Central memory CD8-positive, alpha-beta T cell (primary cell): ENCODE measurements at regions not wholly inside any gene's neighbourhood (a gene's known extent, or its start where the extent isn't known, plus 50 kb on each side); places are given as distances from the start of the nearest gene placed in this dataset.

Source experiments
- ATAC-seq: fragments of 150-1000 bp; cut with Tn5 transposase; replicated peaks from 2 replicates; pipeline ENCODE4 v1.10.0; 2022; ENCODE audit warnings: mild to moderate bottlenecking, moderate FRiP score, moderate number of reproducible peaks; ENCODE audit not compliant: poor library complexity, severe bottlenecking; ENCODE audit errors: extremely low read depth
- DNase-seq, 2 donors: peaks; one replicate each; pipeline ENCODE4 v3.0.0; 2021; ENCODE audit warnings: low spot score in 2 of 2
- H3K27ac Mint-ChIP-seq: one replicate; pipeline ENCODE4 v1.8.0; 2022; ENCODE audit warnings: low read depth, mild to moderate bottlenecking, moderate library complexity, mixed read lengths
- H3K27me3 Mint-ChIP-seq: one replicate; pipeline ENCODE4 v1.8.0; 2022; ENCODE audit warnings: mixed read lengths
- H3K36me3 Mint-ChIP-seq: one replicate; pipeline ENCODE4 v1.8.0; 2022; ENCODE audit warnings: mild to moderate bottlenecking, moderate library complexity, mixed read lengths; ENCODE audit not compliant: insufficient read depth
- H3K4me1 Mint-ChIP-seq: one replicate; pipeline ENCODE4 v1.8.0; 2022; ENCODE audit warnings: mixed read lengths
- H3K4me3 Mint-ChIP-seq: one replicate; pipeline ENCODE4 v1.8.0; 2022; ENCODE audit warnings: mild to moderate bottlenecking, moderate library complexity, mixed read lengths
- H3K9me3 Mint-ChIP-seq: one replicate; pipeline ENCODE4 v1.8.0; 2022; ENCODE audit warnings: mixed read lengths

- no peak overlapping the region for H3K4me3 Mint-ChIP-seq
- DNase-seq (no peak), ATAC-seq (no peak)
- H3K27ac Mint-ChIP-seq = no peak overlapping the region
- peaks cover 4% of the 10 kb centered on the region for H3K27me3 Mint-ChIP-seq
- peaks cover under 1% of the 10 kb centered on the region for H3K9me3 Mint-ChIP-seq
- peaks cover 1% of the 10 kb centered on the region for H3K36me3 Mint-ChIP-seq
- H3K4me1 Mint-ChIP-seq = no peaks in the 10 kb centered on the region
Measured at GRCh38 chr4:141416677-141417363, 196.1 kb downstream of the ZNF330 start.

GRCh38 chr4:141417387-141417786 is 196.7 kb downstream of the ZNF330 start:
- H3K4me1 Mint-ChIP-seq = no peaks in the 10 kb centered on the region
- peaks cover 1% of the 10 kb centered on the region for H3K36me3 Mint-ChIP-seq
- H3K27ac Mint-ChIP-seq = no peak overlapping the region
- no peak for ATAC-seq
- DNase-seq = no peak
- H3K9me3 Mint-ChIP-seq = peaks cover 6% of the 10 kb centered on the region
- H3K27me3 Mint-ChIP-seq = peaks cover 10% of the 10 kb centered on the region
- H3K4me3 Mint-ChIP-seq = no peak overlapping the region

GRCh38 chr4:141425124-141425523 is 204.4 kb downstream of the ZNF330 start:
- ATAC-seq = no peak
- no peak overlapping the region for H3K4me3 Mint-ChIP-seq
- DNase-seq = no peak

GRCh38 chr4:141427726-141428296 is 207.1 kb downstream of the ZNF330 start:
- Mint-ChIP-seq H3K9me3 (no peaks in the 10 kb centered on the region), H3K4me3 (no peak overlapping the region), H3K4me1 (no peaks in the 10 kb centered on the region), H3K27me3 (peaks cover 12% of the 10 kb centered on the region), H3K27ac (no peak overlapping the region), H3K36me3 (no peaks in the 10 kb centered on the region)
- DNase-seq = no peak
- ATAC-seq = no peak

More at GRCh38 chr4:141425124-141425523, 204.4 kb downstream of the ZNF330 start:
- no peak overlapping the region for H3K27ac Mint-ChIP-seq
- peaks cover 9% of the 10 kb centered on the region for H3K9me3 Mint-ChIP-seq
- H3K36me3 Mint-ChIP-seq = no peaks in the 10 kb centered on the region
- peaks cover 25% of the 10 kb centered on the region for H3K27me3 Mint-ChIP-seq
- no peaks in the 10 kb centered on the region for H3K4me1 Mint-ChIP-seq

GRCh38 chr4:141429933-141430332 is 206.4 kb upstream of the IL15 start:
- ATAC-seq = no peak
- Mint-ChIP-seq H3K27me3 (peaks cover 11% of the 10 kb centered on the region), H3K4me1 (no peaks in the 10 kb centered on the region), H3K9me3 (peaks cover 6% of the 10 kb centered on the region), H3K4me3 (no peak overlapping the region), H3K27ac (no peak overlapping the region), H3K36me3 (no peaks in the 10 kb centered on the region)
- DNase-seq = no peak

GRCh38 chr4:141430686-141431085 is 205.7 kb upstream of the IL15 start:
- ATAC-seq = no peak
- no peak overlapping the region for H3K27ac Mint-ChIP-seq
- no peak for DNase-seq
- no peak overlapping the region for H3K4me3 Mint-ChIP-seq
- peaks cover 6% of the 10 kb centered on the region for H3K9me3 Mint-ChIP-seq
- H3K27me3 Mint-ChIP-seq = peaks cover 11% of the 10 kb centered on the region
- no peaks in the 10 kb centered on the region for H3K36me3 Mint-ChIP-seq
- H3K4me1 Mint-ChIP-seq = no peaks in the 10 kb centered on the region

- ATAC-seq (no peak), DNase-seq (no peak)
- Mint-ChIP-seq H3K4me1 (no peaks in the 10 kb centered on the region), H3K4me3 (no peak overlapping the region), H3K27ac (no peak overlapping the region), H3K36me3 (no peaks in the 10 kb centered on the region), H3K9me3 (peaks cover 6% of the 10 kb centered on the region), H3K27me3 (peaks cover 4% of the 10 kb centered on the region)
Measured at GRCh38 chr4:141432000-141432712, 204.2 kb upstream of the IL15 start.

GRCh38 chr4:141435446-141436225 is 200.7 kb upstream of the IL15 start:
- no peaks in the 10 kb centered on the region for H3K4me1 Mint-ChIP-seq
- DNase-seq = no peak
- H3K9me3 Mint-ChIP-seq = peaks cover 6% of the 10 kb centered on the region
- H3K27ac Mint-ChIP-seq = no peak overlapping the region
- no peaks in the 10 kb centered on the region for H3K36me3 Mint-ChIP-seq
- peaks cover 5% of the 10 kb centered on the region for H3K27me3 Mint-ChIP-seq
- H3K4me3 Mint-ChIP-seq = no peak overlapping the region
- no peak for ATAC-seq

- H3K36me3 Mint-ChIP-seq = no peaks in the 10 kb centered on the region
- H3K27me3 Mint-ChIP-seq = peaks cover 7% of the 10 kb centered on the region
- DNase-seq (no peak), ATAC-seq (no peak)
- H3K27ac Mint-ChIP-seq = no peak overlapping the region
- no peak overlapping the region for H3K4me3 Mint-ChIP-seq
- H3K4me1 Mint-ChIP-seq = no peaks in the 10 kb centered on the region
- H3K9me3 Mint-ChIP-seq = no peaks in the 10 kb centered on the region
Measured at GRCh38 chr4:141439223-141439622, 197.2 kb upstream of the IL15 start.

- H3K27ac Mint-ChIP-seq = no peak overlapping the region
- DNase-seq = no peak
- no peak overlapping the region for H3K4me3 Mint-ChIP-seq
- H3K9me3 Mint-ChIP-seq = no peaks in the 10 kb centered on the region
- no peak for ATAC-seq
- H3K4me1 Mint-ChIP-seq = no peaks in the 10 kb centered on the region
- H3K36me3 Mint-ChIP-seq = no peaks in the 10 kb centered on the region
- H3K27me3 Mint-ChIP-seq = peaks cover 9% of the 10 kb centered on the region
Measured at GRCh38 chr4:141447761-141448160, 188.6 kb upstream of the IL15 start.

GRCh38 chr4:141448490-141448889 is 187.9 kb upstream of the IL15 start:
- DNase-seq (no peak), ATAC-seq (no peak)
- Mint-ChIP-seq H3K36me3 (no peaks in the 10 kb centered on the region), H3K4me1 (no peaks in the 10 kb centered on the region), H3K9me3 (no peaks in the 10 kb centered on the region), H3K27ac (no peak overlapping the region), H3K4me3 (no peak overlapping the region), H3K27me3 (peaks cover 9% of the 10 kb centered on the region)

GRCh38 chr4:141449927-141450326 is 186.5 kb upstream of the IL15 start:
- DNase-seq (no peak), ATAC-seq (no peak)
- Mint-ChIP-seq H3K4me1 (no peaks in the 10 kb centered on the region), H3K4me3 (no peak overlapping the region), H3K9me3 (no peaks in the 10 kb centered on the region), H3K27ac (no peak overlapping the region), H3K27me3 (peaks cover 9% of the 10 kb centered on the region), H3K36me3 (no peaks in the 10 kb centered on the region)
